ENCODE measurements at regions not wholly inside any gene's neighbourhood (a gene's known extent, or its start where the extent isn't known, plus 50 kb on each side); places are given as distances from the start of the nearest gene placed in this dataset.

DNA sequence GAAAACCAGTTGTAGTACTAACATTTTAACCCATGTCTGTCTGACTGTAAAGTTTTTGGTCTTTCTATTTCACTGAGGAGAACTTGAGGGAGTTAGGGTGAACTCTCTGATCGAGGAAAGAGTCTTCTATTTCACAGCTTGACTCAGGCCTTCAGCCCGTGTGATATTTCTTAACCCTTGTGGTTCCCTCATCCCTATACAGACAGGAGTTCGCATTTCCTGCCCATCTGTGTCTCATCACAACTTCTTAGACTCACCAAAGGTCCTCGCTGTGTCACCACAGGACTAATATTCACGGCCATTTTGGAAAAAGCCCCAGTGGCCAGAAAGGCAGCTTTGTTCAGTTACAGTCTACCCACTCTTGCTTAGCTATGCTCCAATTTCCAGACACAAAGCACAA lies 172.8 kb downstream of the FAM181B start:
- POLR2A ChIA-PET (ENCODE audit: unreplicated experiment): no interaction called here

GRCh38 chr11:82559609-82560008 lies 174.1 kb downstream of the FAM181B start:
- POLR2A ChIA-PET (ENCODE audit: unreplicated experiment): no interaction called here
- BruUV-seq (replicated peaks): no TSS peak
- H3K27me3 ChIP-seq (ENCODE audit: low read length): 0 out of 2 replicates have a peak, but pooled peaks cover 10% of the 10 kb centered on the region
- no peaks in the 10 kb centered on the region for H3K79me2 ChIP-seq (ENCODE audit: low read length)
- H3K4me1 ChIP-seq (ENCODE audit: insufficient read depth, low read length): no peaks in the 10 kb centered on the region
- H3K4me2 ChIP-seq (ENCODE audit: low read length): no peak overlapping the region
- H4K20me1 ChIP-seq (ENCODE audit: low read length): no peaks in the 10 kb centered on the region
- H3K9me3 ChIP-seq (ENCODE audit: low read length): no peaks in the 10 kb centered on the region
- H3K27ac ChIP-seq (ENCODE audit: low read length): no peak overlapping the region
- no peaks in the 10 kb centered on the region for H3K9me2 ChIP-seq (replicated peaks; ENCODE audit: low read length)
- no peaks in the 10 kb centered on the region for H3F3A ChIP-seq (ENCODE audit: low read length, unreplicated experiment)
- H3K36me3 ChIP-seq (ENCODE audit: low read depth, low read length): no peaks in the 10 kb centered on the region
- CTCF ChIA-PET: no interaction called here
- DNase-seq (no peak), ATAC-seq (no peak)
- TF ChIP-seq CTCF (conservative IDR thresholded peaks at IDR 0.05; ENCODE audit: low read depth, low read length): no peak
- TF ChIP-seq EZH2 (IDR thresholded peaks at IDR 0.05; ENCODE audit: low read length, unreplicated experiment): no peak
- no peak for TF ChIP-seq EZH2phosphoT487 (IDR thresholded peaks at IDR 0.05; ENCODE audit: borderline replicate concordance, low read length)
- H2AFZ ChIP-seq (ENCODE audit: low read length): no peak overlapping the region
- intact Hi-C loops (cut with micrococcal nuclease): no loop called here
- no peak overlapping the region for H3K4me3 ChIP-seq (ENCODE audit: low read length)
- H3K9ac ChIP-seq (ENCODE audit: low read length): no peak overlapping the region

More for the DNA sequence above, 172.8 kb downstream of the FAM181B start:
- ATAC-seq: no peak
- no peaks in the 10 kb centered on the region for H3K9me3 ChIP-seq (ENCODE audit: low read length)
- H3K27me3 ChIP-seq (ENCODE audit: low read length): peaks cover 12% of the 10 kb centered on the region; the same call in 1 of the 2 replicates
- H3K4me1 ChIP-seq (ENCODE audit: insufficient read depth, low read length): no peaks in the 10 kb centered on the region
- no peak overlapping the region for H3K9ac ChIP-seq (ENCODE audit: low read length)
- DNase-seq: no peak
- H3K4me3 ChIP-seq (ENCODE audit: low read length): no peak overlapping the region
- CTCF ChIA-PET: no interaction called here
- no TSS peak for BruUV-seq (replicated peaks)
- no peak for TF ChIP-seq EZH2phosphoT487 (IDR thresholded peaks at IDR 0.05; ENCODE audit: borderline replicate concordance, low read length)
- TF ChIP-seq CTCF (conservative IDR thresholded peaks at IDR 0.05; ENCODE audit: low read depth, low read length): no peak
- no peak for TF ChIP-seq EZH2 (IDR thresholded peaks at IDR 0.05; ENCODE audit: low read length, unreplicated experiment)
- no peaks in the 10 kb centered on the region for H3K9me2 ChIP-seq (replicated peaks; ENCODE audit: low read length)
- no peaks in the 10 kb centered on the region for H4K20me1 ChIP-seq (ENCODE audit: low read length)
- no peaks in the 10 kb centered on the region for H3K36me3 ChIP-seq (ENCODE audit: low read depth, low read length)
- H3F3A ChIP-seq (ENCODE audit: low read length, unreplicated experiment): no peaks in the 10 kb centered on the region
- no peak overlapping the region for H3K27ac ChIP-seq (ENCODE audit: low read length)
- intact Hi-C loops (cut with micrococcal nuclease): no loop called here
- no peaks in the 10 kb centered on the region for H3K79me2 ChIP-seq (ENCODE audit: low read length)
- no peak overlapping the region for H2AFZ ChIP-seq (ENCODE audit: low read length)
- no peak overlapping the region for H3K4me2 ChIP-seq (ENCODE audit: low read length)

GRCh38 chr11:82557274-82557673 lies 176.4 kb downstream of the FAM181B start:
- Histone ChIP-seq H3K36me3 (ENCODE audit: low read depth, low read length) (no peaks in the 10 kb centered on the region), H3K4me2 (ENCODE audit: low read length) (no peak overlapping the region), H3K4me1 (ENCODE audit: insufficient read depth, low read length) (no peaks in the 10 kb centered on the region), H3K9ac (ENCODE audit: low read length) (no peak overlapping the region), H3K9me3 (ENCODE audit: low read length) (no peaks in the 10 kb centered on the region), H3K27me3 (ENCODE audit: low read length) (0 out of 2 replicates have a peak, but pooled peaks cover 6% of the 10 kb centered on the region), H3K27ac (ENCODE audit: low read length) (no peak overlapping the region), H4K20me1 (ENCODE audit: low read length) (no peaks in the 10 kb centered on the region), H3K4me3 (ENCODE audit: low read length) (no peak overlapping the region), H3F3A (ENCODE audit: low read length, unreplicated experiment) (no peaks in the 10 kb centered on the region), H2AFZ (ENCODE audit: low read length) (no peak overlapping the region), H3K79me2 (ENCODE audit: low read length) (no peaks in the 10 kb centered on the region), H3K9me2 (replicated peaks; ENCODE audit: low read length) (no peaks in the 10 kb centered on the region)
- BruUV-seq (replicated peaks): no TSS peak
- DNase-seq (no peak), ATAC-seq (no peak)
- ChIA-PET CTCF (no interaction called here), POLR2A (ENCODE audit: unreplicated experiment) (no interaction called here)
- TF ChIP-seq EZH2phosphoT487 (IDR thresholded peaks at IDR 0.05; ENCODE audit: borderline replicate concordance, low read length): no peak
- TF ChIP-seq EZH2 (IDR thresholded peaks at IDR 0.05; ENCODE audit: low read length, unreplicated experiment): no peak
- no peak for TF ChIP-seq CTCF (conservative IDR thresholded peaks at IDR 0.05; ENCODE audit: low read depth, low read length)
- intact Hi-C loops (cut with micrococcal nuclease): no loop called here

All from PC-3 (cell line).